ENCODE measurements at regions not wholly inside any gene's neighbourhood (a gene's known extent, or its start where the extent isn't known, plus 50 kb on each side); places are given as distances from the start of the nearest gene placed in this dataset.

- H3K9ac ChIP-seq (ENCODE audit: low read depth, low read length), result no peak overlapping the region
- H3K27me3 ChIP-seq (ENCODE audit: control insufficient read depth, insufficient read depth, low read length), result no peaks in the 10 kb centered on the region
- H3K4me2 ChIP-seq (ENCODE audit: low read length), result no peak overlapping the region
- no peaks in the 10 kb centered on the region for H3K36me3 ChIP-seq (ENCODE audit: insufficient read depth, low read length)
- H3K9me3 ChIP-seq (replicated peaks; ENCODE audit: low read length), result no peaks in the 10 kb centered on the region
- no peaks in the 10 kb centered on the region for H3K4me1 ChIP-seq (ENCODE audit: control insufficient read depth, insufficient read depth, low read length)
- no peak overlapping the region for H3K4me3 ChIP-seq (ENCODE audit: low read length)
These were observed 249.4 kb upstream of the BOD1L1 start for GRCh38 chr4:13876940-13877339.

GRCh38 chr4:13877626-13878025, 250.1 kb upstream of the BOD1L1 start:
- no peaks in the 10 kb centered on the region for H3K9me3 ChIP-seq (replicated peaks; ENCODE audit: low read length)
- no peak overlapping the region for H3K9ac ChIP-seq (ENCODE audit: low read depth, low read length)
- H3K27me3 ChIP-seq (ENCODE audit: control insufficient read depth, insufficient read depth, low read length), result no peaks in the 10 kb centered on the region
- no peaks in the 10 kb centered on the region for H3K4me1 ChIP-seq (ENCODE audit: control insufficient read depth, insufficient read depth, low read length)
- no peaks in the 10 kb centered on the region for H3K36me3 ChIP-seq (ENCODE audit: insufficient read depth, low read length)
- H3K4me2 ChIP-seq (ENCODE audit: low read length), result no peak overlapping the region
- H3K4me3 ChIP-seq (ENCODE audit: low read length), result no peak overlapping the region

- no peaks in the 10 kb centered on the region for H3K4me1 ChIP-seq (ENCODE audit: control insufficient read depth, insufficient read depth, low read length)
- no peaks in the 10 kb centered on the region for H3K27me3 ChIP-seq (ENCODE audit: control insufficient read depth, insufficient read depth, low read length)
- no peaks in the 10 kb centered on the region for H3K36me3 ChIP-seq (ENCODE audit: insufficient read depth, low read length)
- H3K9me3 ChIP-seq (replicated peaks; ENCODE audit: low read length), result no peaks in the 10 kb centered on the region
- no peak overlapping the region for H3K4me2 ChIP-seq (ENCODE audit: low read length)
- H3K4me3 ChIP-seq (ENCODE audit: low read length), result no peak overlapping the region
- H3K9ac ChIP-seq (ENCODE audit: low read depth, low read length), result no peak overlapping the region
These were observed 254.4 kb upstream of the BOD1L1 start for GRCh38 chr4:13881892-13882291.

- Histone ChIP-seq H3K4me1 (ENCODE audit: control insufficient read depth, insufficient read depth, low read length) (peaks cover 29% of the 10 kb centered on the region), H3K27me3 (ENCODE audit: control insufficient read depth, insufficient read depth, low read length) (no peaks in the 10 kb centered on the region), H3K4me2 (ENCODE audit: low read length) (no peak overlapping the region), H3K36me3 (ENCODE audit: insufficient read depth, low read length) (no peaks in the 10 kb centered on the region), H3K4me3 (ENCODE audit: low read length) (no peak overlapping the region), H3K9ac (ENCODE audit: low read depth, low read length) (no peak overlapping the region), H3K9me3 (replicated peaks; ENCODE audit: low read length) (no peaks in the 10 kb centered on the region)
These were observed 259.5 kb upstream of the BOD1L1 start for GRCh38 chr4:13887010-13887409.

- Histone ChIP-seq H3K27me3 (ENCODE audit: control insufficient read depth, insufficient read depth, low read length) (no peaks in the 10 kb centered on the region), H3K4me1 (ENCODE audit: control insufficient read depth, insufficient read depth, low read length) (peaks cover 39% of the 10 kb centered on the region), H3K36me3 (ENCODE audit: insufficient read depth, low read length) (no peaks in the 10 kb centered on the region), H3K9ac (ENCODE audit: low read depth, low read length) (peak overlapping the region; percentile 68), H3K4me2 (ENCODE audit: low read length) (no peak overlapping the region), H3K9me3 (replicated peaks; ENCODE audit: low read length) (no peaks in the 10 kb centered on the region), H3K4me3 (ENCODE audit: low read length) (no peak overlapping the region)
These were observed 260.6 kb upstream of the BOD1L1 start for GRCh38 chr4:13888112-13888511.

- H3K36me3 ChIP-seq (ENCODE audit: insufficient read depth, low read length), result no peaks in the 10 kb centered on the region
- H3K27me3 ChIP-seq (ENCODE audit: control insufficient read depth, insufficient read depth, low read length), result no peaks in the 10 kb centered on the region
- no peaks in the 10 kb centered on the region for H3K9me3 ChIP-seq (replicated peaks; ENCODE audit: low read length)
- H3K4me3 ChIP-seq (ENCODE audit: low read length), result peak overlapping the region; percentile 6
- H3K9ac ChIP-seq (ENCODE audit: low read depth, low read length), result peak overlapping the region; percentile 84
- H3K4me2 ChIP-seq (ENCODE audit: low read length), result peak overlapping the region; percentile 57
- peaks cover 51% of the 10 kb centered on the region for H3K4me1 ChIP-seq (ENCODE audit: control insufficient read depth, insufficient read depth, low read length)
These were observed 264.0 kb upstream of the BOD1L1 start for GRCh38 chr4:13891544-13891939.

- Histone ChIP-seq H3K9me3 (replicated peaks; ENCODE audit: low read length) (no peaks in the 10 kb centered on the region), H3K9ac (ENCODE audit: low read depth, low read length) (peak overlapping the region; percentile 84), H3K4me3 (ENCODE audit: low read length) (peak overlapping the region; percentile 48)
These were observed 265.2 kb upstream of the BOD1L1 start for GRCh38 chr4:13892739-13893105.

GRCh38 chr4:13893211-13893610, 265.7 kb upstream of the BOD1L1 start:
- peak overlapping the region; percentile 84 for H3K9ac ChIP-seq (ENCODE audit: low read depth, low read length)
- H3K4me3 ChIP-seq (ENCODE audit: low read length), result peak overlapping the region; percentile 48
- H3K9me3 ChIP-seq (replicated peaks; ENCODE audit: low read length), result no peaks in the 10 kb centered on the region
- peak overlapping the region; percentile 67 for H3K4me2 ChIP-seq (ENCODE audit: low read length)
- H3K27me3 ChIP-seq (ENCODE audit: control insufficient read depth, insufficient read depth, low read length), result no peaks in the 10 kb centered on the region
- no peaks in the 10 kb centered on the region for H3K36me3 ChIP-seq (ENCODE audit: insufficient read depth, low read length)
- peaks cover 48% of the 10 kb centered on the region for H3K4me1 ChIP-seq (ENCODE audit: control insufficient read depth, insufficient read depth, low read length)

More at GRCh38 chr4:13892739-13893105, 265.2 kb upstream of the BOD1L1 start:
- Histone ChIP-seq H3K4me1 (ENCODE audit: control insufficient read depth, insufficient read depth, low read length) (peaks cover 50% of the 10 kb centered on the region), H3K36me3 (ENCODE audit: insufficient read depth, low read length) (no peaks in the 10 kb centered on the region), H3K4me2 (ENCODE audit: low read length) (peak overlapping the region; percentile 67), H3K27me3 (ENCODE audit: control insufficient read depth, insufficient read depth, low read length) (no peaks in the 10 kb centered on the region)

GRCh38 chr4:13893987-13894386, 266.5 kb upstream of the BOD1L1 start:
- Histone ChIP-seq H3K9ac (ENCODE audit: low read depth, low read length) (no peak overlapping the region), H3K4me1 (ENCODE audit: control insufficient read depth, insufficient read depth, low read length) (peaks cover 42% of the 10 kb centered on the region), H3K4me2 (ENCODE audit: low read length) (no peak overlapping the region), H3K9me3 (replicated peaks; ENCODE audit: low read length) (no peaks in the 10 kb centered on the region), H3K4me3 (ENCODE audit: low read length) (no peak overlapping the region), H3K27me3 (ENCODE audit: control insufficient read depth, insufficient read depth, low read length) (no peaks in the 10 kb centered on the region), H3K36me3 (ENCODE audit: insufficient read depth, low read length) (no peaks in the 10 kb centered on the region)

- Histone ChIP-seq H3K27me3 (ENCODE audit: control insufficient read depth, insufficient read depth, low read length) (no peaks in the 10 kb centered on the region), H3K4me3 (ENCODE audit: low read length) (no peak overlapping the region), H3K9me3 (replicated peaks; ENCODE audit: low read length) (no peaks in the 10 kb centered on the region), H3K9ac (ENCODE audit: low read depth, low read length) (no peak overlapping the region), H3K36me3 (ENCODE audit: insufficient read depth, low read length) (no peaks in the 10 kb centered on the region), H3K4me1 (ENCODE audit: control insufficient read depth, insufficient read depth, low read length) (peaks cover 28% of the 10 kb centered on the region), H3K4me2 (ENCODE audit: low read length) (no peak overlapping the region)
These were observed 273.3 kb upstream of the BOD1L1 start for GRCh38 chr4:13900780-13901179.

GRCh38 chr4:13902146-13902545, 274.6 kb upstream of the BOD1L1 start:
- Histone ChIP-seq H3K4me1 (ENCODE audit: control insufficient read depth, insufficient read depth, low read length) (peaks cover 42% of the 10 kb centered on the region), H3K4me2 (ENCODE audit: low read length) (no peak overlapping the region), H3K27me3 (ENCODE audit: control insufficient read depth, insufficient read depth, low read length) (no peaks in the 10 kb centered on the region), H3K36me3 (ENCODE audit: insufficient read depth, low read length) (no peaks in the 10 kb centered on the region), H3K9ac (ENCODE audit: low read depth, low read length) (no peak overlapping the region), H3K4me3 (ENCODE audit: low read length) (no peak overlapping the region), H3K9me3 (replicated peaks; ENCODE audit: low read length) (no peaks in the 10 kb centered on the region)

GRCh38 chr4:13903061-13903460, 275.5 kb upstream of the BOD1L1 start:
- Histone ChIP-seq H3K4me3 (ENCODE audit: low read length) (no peak overlapping the region), H3K9ac (ENCODE audit: low read depth, low read length) (no peak overlapping the region), H3K36me3 (ENCODE audit: insufficient read depth, low read length) (no peaks in the 10 kb centered on the region), H3K4me2 (ENCODE audit: low read length) (no peak overlapping the region), H3K27me3 (ENCODE audit: control insufficient read depth, insufficient read depth, low read length) (no peaks in the 10 kb centered on the region), H3K9me3 (replicated peaks; ENCODE audit: low read length) (no peaks in the 10 kb centered on the region), H3K4me1 (ENCODE audit: control insufficient read depth, insufficient read depth, low read length) (peaks cover 48% of the 10 kb centered on the region)
